Endothelial cell of umbilical vein (primary cell): ENCODE measurements at regions not wholly inside any gene's neighbourhood (a gene's known extent, or its start where the extent isn't known, plus 50 kb on each side); places are given as distances from the start of the nearest gene placed in this dataset.

Experiments
- BruUV-seq: library from RNA; stranded (reverse); fragments of 400-500 nt; replicated peaks from 2 replicates; lab custom pipeline; 2021; lab: Mats Ljungman, UMichigan
- CTCF ChIA-PET: fragments of 300-600, 350-600 bp; sonication (Branson Sonifier 250); formaldehyde crosslinking; loops from one replicate; lab custom pipeline; 2021; ENCODE audit warnings: antibody characterized with exemption, inconsistent platforms; lab: Charles Lee
- POLR2A ChIA-PET: fragments of 300-600, 350-600 bp; sonication (Branson Sonifier 250); formaldehyde crosslinking; loops from one replicate; lab custom pipeline; 2021; ENCODE audit warnings: antibody characterized with exemption, inconsistent platforms; lab: Charles Lee
- DNase-seq: peaks from one replicate; pipeline ENCODE4 v3.0.0-alpha.2; 2011; ENCODE audit warnings: low read depth, low spot score
- FAIRE-seq: peaks from 2 replicates; lab custom pipeline; 2011; peaks lifted over from hg19 to GRCh38; lab: Jason Lieb, UNC
- H2AFZ ChIP-seq: 2 replicates; pipeline ENCODE4 v1.6.0; 2012; ENCODE audit warnings: low read depth, low read length, control low read depth, inconsistent platforms
- H3K27ac ChIP-seq: 2 replicates; pipeline ENCODE4 v1.5.1; 2011; ENCODE audit warnings: low read depth, mild to moderate bottlenecking, control low read depth, low read length, moderate library complexity; ENCODE audit not compliant: insufficient read depth
- H3K27me3 ChIP-seq, 2 experiments: 2 replicates each; pipeline versions ENCODE4 v1.6.0 to v1.6.1; 2011; ENCODE audit warnings: low read length in 2 of 2, mixed read lengths in 1 of 2; ENCODE audit not compliant: control insufficient read depth in 2 of 2, insufficient read depth in 2 of 2
- H3K36me3 ChIP-seq, 2 experiments: 2 replicates in 1 of 2; 3 replicates in 1 of 2; pipeline ENCODE4 v1.5.1; 2011; ENCODE audit warnings: low read length in 2 of 2, mild to moderate bottlenecking in 1 of 2, moderate library complexity in 1 of 2; ENCODE audit not compliant: control insufficient read depth in 2 of 2, insufficient read depth in 2 of 2; ENCODE audit errors: extremely low read depth in 1 of 2
- H3K4me1 ChIP-seq: 3 replicates; pipeline ENCODE4 v1.5.1; 2011; ENCODE audit warnings: mild to moderate bottlenecking, low read length; ENCODE audit not compliant: control insufficient read depth, insufficient read depth; ENCODE audit errors: extremely low read depth
- H3K4me2 ChIP-seq: 2 replicates; pipeline ENCODE4 v1.6.1; 2011; ENCODE audit warnings: low read length, control low read depth, mixed read lengths; ENCODE audit not compliant: insufficient read depth
- H3K4me3 ChIP-seq, 3 experiments: fragments of 200-600 bp in 1 of 3; sonication (generic), shearing (Covaris generic) in 1 of 3; replicated peaks in 1 of 3; 2 replicates each; pipeline ENCODE4 v1.5.1; 2011 to 2016; ENCODE audit warnings: control low read depth in 3 of 3, low read length in 3 of 3, mild to moderate bottlenecking in 2 of 3, inconsistent platforms in 1 of 3, low read depth in 1 of 3, moderate library complexity in 1 of 3; ENCODE audit not compliant: insufficient read depth in 1 of 3
- H3K79me2 ChIP-seq: 2 replicates; pipeline ENCODE4 v1.6.0; 2012; ENCODE audit warnings: low read length, inconsistent platforms; ENCODE audit not compliant: control insufficient read depth, insufficient read depth
- H3K9ac ChIP-seq: replicated peaks from 2 replicates; pipeline ENCODE3; 2011; ENCODE audit warnings: low read length, control low read depth; ENCODE audit not compliant: insufficient read depth; ENCODE audit errors: extremely low read depth
- H3K9me1 ChIP-seq: replicated peaks from 3 replicates; pipeline ENCODE4 v1.6.0; 2011; ENCODE audit warnings: mild to moderate bottlenecking, low read length; ENCODE audit not compliant: control insufficient read depth, insufficient read depth; ENCODE audit errors: extremely low read depth
- H3K9me3 ChIP-seq: replicated peaks from 2 replicates; pipeline ENCODE4 v1.5.1; 2012; ENCODE audit warnings: low read length, inconsistent platforms; ENCODE audit not compliant: control insufficient read depth, insufficient read depth
- H4K20me1 ChIP-seq: replicated peaks from 2 replicates; pipeline ENCODE3; 2011; ENCODE audit warnings: mild to moderate bottlenecking, low read length; ENCODE audit not compliant: control insufficient read depth, insufficient read depth; ENCODE audit errors: extremely low read depth
- EZH2 ChIP-seq: IDR thresholded peaks from 2 replicates; pipeline ENCODE4 v1.6.1; 2012; ENCODE audit warnings: borderline replicate concordance, low read depth, mild to moderate bottlenecking, moderate library complexity, low read length, inconsistent platforms; ENCODE audit not compliant: severe bottlenecking
- FOS ChIP-seq: IDR thresholded peaks from 2 replicates; pipeline ENCODE4 v1.6.1; 2011; ENCODE audit warnings: mild to moderate bottlenecking, low read length, moderate library complexity, borderline replicate concordance; ENCODE audit not compliant: insufficient read depth
- GATA2 ChIP-seq: IDR thresholded peaks from 2 replicates; pipeline ENCODE4 v1.7.0; 2011; ENCODE audit warnings: low read depth, mild to moderate bottlenecking, moderate library complexity, mixed read lengths, low read length; ENCODE audit not compliant: insufficient read length, insufficient read depth
- JUN ChIP-seq: IDR thresholded peaks from 2 replicates; pipeline ENCODE4 v1.6.1; 2011; ENCODE audit warnings: borderline replicate concordance, low read depth; ENCODE audit not compliant: insufficient read length, insufficient read depth
- MYC ChIP-seq: IDR thresholded peaks from one replicate; pipeline ENCODE4 v1.6.1; 2011; ENCODE audit warnings: mild to moderate bottlenecking, low read depth, low read length
- POLR2A ChIP-seq: IDR thresholded peaks from 2 replicates; pipeline ENCODE4 v1.6.1; 2012; ENCODE audit warnings: low read depth, mild to moderate bottlenecking, control low read depth, low read length
- POLR2AphosphoS5 ChIP-seq: IDR thresholded peaks from 2 replicates; pipeline ENCODE4 v1.6.1; 2012; ENCODE audit warnings: low read depth, mild to moderate bottlenecking, control low read depth, low read length, moderate library complexity; ENCODE audit not compliant: insufficient read depth
- dilution Hi-C: fragments of 300-500 bp; cut with MboI; formaldehyde crosslinking; loops from one replicate; pipeline ENCODE4 v1.15.0; 2019; ENCODE audit warnings: low sequenced_read_pairs; ENCODE audit not compliant: extremely low pct_ligation_motif_present
- intact Hi-C: fragments of 100-400 bp; cut with micrococcal nuclease; formaldehyde crosslinking; loops from one replicate; pipeline ENCODE4 v1.10.0; 2022
- TF ChIP-seq, protein P1 (sequence below), 2 donors: IDR thresholded peaks; 1 replicate in 1 of 2; 2 replicates in 1 of 2; pipeline ENCODE4 v1.5.1; 2011; ENCODE audit warnings: low read length in 2 of 2, mild to moderate bottlenecking in 2 of 2, moderate library complexity in 2 of 2, control low read depth in 1 of 2, inconsistent platforms in 1 of 2, low read depth in 1 of 2; ENCODE audit not compliant: insufficient read depth in 1 of 2; ENCODE audit errors: extremely low read depth in 1 of 2
- TF ChIP-seq, protein P2 (sequence below): IDR thresholded peaks from 2 replicates; pipeline ENCODE4 v1.6.1; 2011; ENCODE audit not compliant: insufficient read depth, insufficient read length

DNA sequence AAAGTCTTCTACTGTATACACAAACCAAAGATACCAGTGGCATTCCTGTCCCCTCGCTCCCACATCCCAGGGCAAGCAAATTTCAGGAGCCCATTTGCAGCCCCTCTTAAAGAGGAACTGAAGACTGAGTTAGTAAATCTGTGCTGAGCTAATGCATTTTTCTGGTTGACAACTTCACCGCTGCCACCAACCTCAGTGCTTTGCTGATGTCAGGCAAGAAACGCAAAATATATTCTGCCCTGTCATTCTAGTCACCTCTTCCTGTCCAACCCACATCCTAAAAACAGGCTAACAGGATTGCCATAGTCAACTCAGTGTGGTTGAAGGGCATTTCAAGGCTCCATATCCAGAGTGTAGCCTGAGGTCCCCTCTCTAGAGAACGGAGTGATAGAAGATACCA is 59.4 kb upstream of the FICD start:
- DNase-seq (no peak), FAIRE-seq (no peak)
- Histone ChIP-seq H3K79me2 (no peaks in the 10 kb centered on the region), H3K4me1 (no peaks in the 10 kb centered on the region), H3K9ac (no peak overlapping the region), H3K36me3 (no peaks in the 10 kb centered on the region), H3K4me2 (no peak overlapping the region), H2AFZ (no peak overlapping the region), H3K9me3 (no peaks in the 10 kb centered on the region), H3K9me1 (no peaks in the 10 kb centered on the region), H3K4me3 (no peak overlapping the region), H3K27ac (no peak overlapping the region), H3K27me3 (no peaks in the 10 kb centered on the region), H4K20me1 (no peaks in the 10 kb centered on the region)
- dilution Hi-C loops (no loop called here), intact Hi-C loops (loop anchor here (2.0 to 5.0 kb wide), 2 partner anchors 153 to 261 kb away; no protein-coding TSS in a partner anchor)
- BruUV-seq = no TSS peak
- POLR2A ChIA-PET = no interaction called here
- CTCF ChIA-PET = interaction anchor here (0.5 to 1.9 kb wide), 4 partner anchors 24 to 463 kb away, joined by 3 to 7 read pairs (median 4); no protein-coding TSS in a partner anchor
- TF ChIP-seq MYC = no peak
- no peak for TF ChIP-seq JUN
- TF ChIP-seq GATA2 = no peak
- TF ChIP-seq EZH2 = no peak
- TF ChIP-seq, protein P1, sequence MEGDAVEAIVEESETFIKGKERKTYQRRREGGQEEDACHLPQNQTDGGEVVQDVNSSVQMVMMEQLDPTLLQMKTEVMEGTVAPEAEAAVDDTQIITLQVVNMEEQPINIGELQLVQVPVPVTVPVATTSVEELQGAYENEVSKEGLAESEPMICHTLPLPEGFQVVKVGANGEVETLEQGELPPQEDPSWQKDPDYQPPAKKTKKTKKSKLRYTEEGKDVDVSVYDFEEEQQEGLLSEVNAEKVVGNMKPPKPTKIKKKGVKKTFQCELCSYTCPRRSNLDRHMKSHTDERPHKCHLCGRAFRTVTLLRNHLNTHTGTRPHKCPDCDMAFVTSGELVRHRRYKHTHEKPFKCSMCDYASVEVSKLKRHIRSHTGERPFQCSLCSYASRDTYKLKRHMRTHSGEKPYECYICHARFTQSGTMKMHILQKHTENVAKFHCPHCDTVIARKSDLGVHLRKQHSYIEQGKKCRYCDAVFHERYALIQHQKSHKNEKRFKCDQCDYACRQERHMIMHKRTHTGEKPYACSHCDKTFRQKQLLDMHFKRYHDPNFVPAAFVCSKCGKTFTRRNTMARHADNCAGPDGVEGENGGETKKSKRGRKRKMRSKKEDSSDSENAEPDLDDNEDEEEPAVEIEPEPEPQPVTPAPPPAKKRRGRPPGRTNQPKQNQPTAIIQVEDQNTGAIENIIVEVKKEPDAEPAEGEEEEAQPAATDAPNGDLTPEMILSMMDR (IDR thresholded peaks at IDR 0.05; ENCODE audit: extremely low read depth in 1 of 2, insufficient read depth in 1 of 2, low read depth in 1 of 2, low read length in 2 of 2) = no peak
- TF ChIP-seq FOS = no peak
- TF ChIP-seq POLR2A = no peak
- TF ChIP-seq, protein P2, sequence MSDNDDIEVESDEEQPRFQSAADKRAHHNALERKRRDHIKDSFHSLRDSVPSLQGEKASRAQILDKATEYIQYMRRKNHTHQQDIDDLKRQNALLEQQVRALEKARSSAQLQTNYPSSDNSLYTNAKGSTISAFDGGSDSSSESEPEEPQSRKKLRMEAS = no peak
- TF ChIP-seq POLR2AphosphoS5 = no peak
